ENCODE measurements at regions not wholly inside any gene's neighbourhood (a gene's known extent, or its start where the extent isn't known, plus 50 kb on each side); places are given as distances from the start of the nearest gene placed in this dataset.
"Not testable (repeated sequence)": the region's sequence is repeated elsewhere in the genome, so short reads cannot be mapped to it uniquely, and the experiment has no call there.

- DNase-seq (ENCODE audit: low read depth in 2 of 2): no peak
These were observed 195.6 kb upstream of the KRR1 start for GRCh38 chr12:75706786-75707605.

DNA sequence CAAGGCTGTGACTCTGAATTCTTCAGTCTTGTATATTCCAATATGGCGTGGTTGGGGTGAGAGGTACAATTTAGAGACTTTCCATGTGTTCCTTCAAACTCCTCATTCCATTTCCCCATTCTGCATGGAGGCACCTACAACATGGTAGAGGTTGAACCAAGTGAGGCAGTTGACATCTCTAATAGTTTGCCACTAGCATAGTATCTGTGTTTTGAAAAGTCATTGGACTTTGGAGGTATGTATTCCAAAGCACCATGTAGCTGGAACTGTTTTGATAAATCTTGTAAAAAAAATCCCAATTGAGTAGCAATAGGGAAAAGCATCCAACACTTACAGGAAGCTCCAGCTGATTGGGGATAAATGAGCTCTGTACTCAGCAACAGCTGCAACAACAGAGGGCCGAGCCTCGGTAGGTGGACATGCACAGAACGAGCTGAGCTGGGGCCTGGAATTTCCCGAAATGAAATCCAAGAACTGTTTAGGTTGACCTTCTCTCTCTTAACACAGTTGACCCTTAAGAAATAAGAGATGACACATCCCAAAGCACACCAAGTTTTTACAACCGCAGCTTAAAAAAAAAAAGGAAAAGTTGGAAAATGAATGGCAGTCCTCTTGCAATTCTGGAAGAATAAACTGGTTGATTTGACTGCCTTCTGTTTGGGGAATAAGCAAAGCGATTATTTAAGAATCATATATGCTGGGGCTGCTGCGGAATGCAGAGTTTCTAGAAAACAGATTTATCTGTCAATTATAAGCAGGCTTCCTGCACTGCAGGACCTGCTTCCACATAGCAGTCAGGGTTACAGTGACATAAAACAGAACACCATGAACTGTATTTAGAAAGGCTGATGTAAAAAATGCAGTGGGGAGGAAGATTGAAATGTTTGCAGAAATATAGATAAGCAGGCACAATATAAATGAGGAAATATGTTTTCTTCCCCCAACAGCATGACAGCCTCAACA lies 194.6 kb upstream of the KRR1 start:
- no peak for DNase-seq (ENCODE audit: low read depth in 2 of 2)

- DNase-seq (ENCODE audit: low read depth in 2 of 2): no peak
These were observed 193.3 kb upstream of the KRR1 start for GRCh38 chr12:75704664-75705063.

- no peak for DNase-seq (ENCODE audit: low read depth in 2 of 2)
These were observed 192.8 kb upstream of the KRR1 start for GRCh38 chr12:75704208-75704607.

DNA sequence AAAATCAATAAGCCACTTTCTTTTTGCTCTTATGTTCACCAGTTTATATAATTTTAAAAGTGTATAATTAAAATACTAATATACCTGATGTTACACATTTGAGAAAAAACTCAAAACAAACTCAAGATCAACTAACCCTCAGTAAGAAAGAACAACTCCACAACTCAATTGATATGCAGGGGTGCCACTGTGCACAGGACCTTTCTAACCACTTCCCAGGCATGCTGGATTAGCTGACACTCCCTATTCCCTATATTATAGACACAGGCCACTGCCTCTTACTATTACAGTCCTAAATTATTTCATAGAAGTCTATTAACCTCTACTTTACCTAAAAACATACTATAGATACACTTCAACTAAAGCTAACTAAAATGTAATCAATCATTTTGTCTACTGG lies 191.7 kb upstream of the KRR1 start:
- DNase-seq (ENCODE audit: low read depth in 2 of 2): no peak

DNA sequence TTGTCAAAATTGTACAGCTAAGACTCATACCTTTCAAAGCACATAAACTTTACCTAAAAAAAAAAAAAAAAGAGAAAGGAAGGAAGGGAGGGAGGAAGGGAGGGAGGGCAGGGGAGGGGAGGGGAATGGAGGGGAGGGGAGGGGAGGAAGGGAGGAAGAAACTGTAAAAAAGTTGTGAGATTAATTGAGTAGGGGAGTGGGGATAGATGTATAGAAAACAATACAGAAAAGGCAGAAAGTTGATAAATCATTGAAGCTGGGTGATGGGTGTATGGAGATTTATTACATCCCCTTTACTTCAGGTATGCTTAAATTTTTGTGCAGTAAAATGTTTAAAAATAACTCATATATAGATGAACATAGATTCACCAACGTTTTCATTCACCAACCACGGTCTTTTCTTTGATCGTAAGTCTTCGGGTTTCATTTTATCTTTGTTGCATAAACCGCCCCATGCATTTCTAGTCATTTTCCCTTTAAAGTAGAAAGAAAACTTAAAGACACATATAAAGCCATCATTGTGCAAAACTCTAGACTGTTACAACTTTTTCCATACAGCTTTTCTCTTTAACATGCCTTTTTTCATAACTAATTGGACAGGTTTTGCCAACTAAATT lies 191.2 kb upstream of the KRR1 start:
- no peak for DNase-seq (ENCODE audit: low read depth in 2 of 2)

- no peak for DNase-seq (ENCODE audit: low read depth in 2 of 2)
These were observed 190.4 kb upstream of the KRR1 start for GRCh38 chr12:75701859-75702258.

- no peak for DNase-seq (ENCODE audit: low read depth in 2 of 2)
These were observed 188.5 kb upstream of the KRR1 start for GRCh38 chr12:75699728-75700496.

DNA sequence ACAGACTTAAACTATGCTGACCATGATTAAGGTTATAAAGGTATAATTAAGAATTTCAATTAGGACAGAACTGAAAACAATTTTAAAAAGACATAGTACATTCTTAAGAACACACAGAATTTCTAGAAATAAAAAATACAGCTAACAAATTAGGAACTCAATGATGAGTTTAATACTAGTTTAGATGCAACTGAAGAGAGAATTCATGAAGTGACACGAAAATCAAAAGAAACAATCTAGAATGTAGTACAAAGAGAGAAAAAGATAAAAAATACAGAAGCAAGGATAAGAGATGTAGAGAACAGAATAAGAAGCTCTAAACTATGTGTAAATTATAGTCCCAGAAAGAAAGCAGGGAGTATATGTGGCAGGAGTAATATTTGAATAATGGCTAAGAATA lies 187.8 kb upstream of the KRR1 start:
- DNase-seq (ENCODE audit: low read depth in 2 of 2): no peak

- no peak for DNase-seq (ENCODE audit: low read depth in 2 of 2)
These were observed 186.6 kb upstream of the KRR1 start for GRCh38 chr12:75698052-75698451.

- no peak for DNase-seq (ENCODE audit: low read depth in 2 of 2)
These were observed 184.5 kb upstream of the KRR1 start for GRCh38 chr12:75695926-75696325.

- DNase-seq (ENCODE audit: low read depth in 2 of 2): no peak
These were observed 183.3 kb upstream of the KRR1 start for GRCh38 chr12:75694534-75695268.

DNA sequence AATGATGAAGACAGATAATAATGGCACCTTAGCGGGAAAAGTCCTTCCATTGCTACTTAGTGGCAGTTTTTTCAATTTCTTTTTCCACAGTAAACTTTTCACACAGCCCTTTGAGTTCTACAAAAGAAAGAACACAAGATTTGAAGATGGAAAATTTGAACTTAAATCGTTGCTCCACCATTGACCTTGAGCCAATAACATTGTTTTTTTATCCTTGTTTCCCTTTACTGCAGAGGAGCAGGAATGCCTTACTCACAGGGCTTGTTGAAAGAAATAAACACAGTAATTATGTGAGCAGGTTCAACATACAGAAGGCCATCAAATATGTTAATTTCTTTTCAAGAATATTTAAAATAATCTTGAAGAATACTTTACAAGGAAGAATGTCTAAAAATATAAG lies 181.5 kb upstream of the KRR1 start:
- no peak for DNase-seq (ENCODE audit: low read depth in 2 of 2)

- DNase-seq (ENCODE audit: low read depth in 2 of 2): no peak
These were observed 179.0 kb upstream of the KRR1 start for GRCh38 chr12:75690296-75690955.

GRCh38 chr12:75686233-75686632 lies 174.8 kb upstream of the KRR1 start:
- DNase-seq (ENCODE audit: low read depth in 2 of 2): not testable (repeated sequence)

DNA sequence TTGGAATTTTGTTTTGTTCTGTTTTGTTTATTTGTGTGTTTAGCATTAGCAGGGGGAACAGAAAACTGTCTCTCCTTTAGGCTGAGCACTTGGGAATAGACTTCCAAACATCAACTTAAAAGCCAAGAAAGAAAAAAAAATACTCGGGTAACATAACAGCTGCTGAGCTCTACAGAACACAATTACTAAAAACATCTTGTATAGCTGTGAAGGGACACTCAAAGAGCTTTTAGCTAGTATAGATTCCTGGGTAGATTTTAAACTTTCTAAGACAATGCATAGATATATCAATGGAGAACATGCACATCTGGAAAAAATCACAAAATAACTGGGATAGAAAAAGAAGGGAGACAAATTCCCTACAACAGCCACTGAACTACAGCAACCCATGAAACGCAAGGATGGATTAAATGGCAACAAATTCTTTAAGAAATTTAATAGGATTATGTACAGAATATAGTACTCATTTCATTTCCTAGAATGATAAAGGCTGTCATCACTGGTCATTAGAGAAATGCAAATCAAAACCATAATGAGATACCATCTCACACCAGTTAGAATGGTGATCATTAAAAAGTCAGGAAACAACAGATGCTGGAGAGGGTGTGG lies 174.3 kb upstream of the KRR1 start:
- no peak for DNase-seq (ENCODE audit: low read depth in 2 of 2)

GRCh38 chr12:75684678-75685616 lies 173.5 kb upstream of the KRR1 start:
- DNase-seq (ENCODE audit: low read depth in 2 of 2): no peak

- not testable (repeated sequence) for DNase-seq (ENCODE audit: low read depth in 2 of 2)
These were observed 172.7 kb upstream of the KRR1 start for GRCh38 chr12:75683995-75684586.

All from stimulated activated CD8-positive, alpha-beta memory T cell treated with anti-CD3 and anti-CD28 coated beads, Interleukin-2, amount 100 ng/mL, for 48 hours (primary cell).